Spleen (tissue), 7 donors: ENCODE measurements at regions not wholly inside any gene's neighbourhood (a gene's known extent, or its start where the extent isn't known, plus 50 kb on each side); places are given as distances from the start of the nearest gene placed in this dataset.

Experiments used
- POLR2AphosphoS5 ChIP-seq, 3 donors: sonication (generic); formaldehyde crosslinking; IDR thresholded peaks; one replicate each; pipeline ENCODE4 v1.5.1; 2017; ENCODE audit warnings: antibody characterized with exemption in 3 of 3
- TF ChIP-seq, protein P1 (sequence below), 11 experiments: fragments of 200-600 bp in 7 of 11; fragments of 450-650 bp in 4 of 11; sonication (generic) in 4 of 11; IDR thresholded peaks in 8 of 11; conservative IDR thresholded peaks in 3 of 11; 1 replicate in 7 of 11; 2 replicates in 4 of 11; pipeline versions ENCODE4 v1.4.0 to v1.8.0; 2016 to 2021; ENCODE audit warnings: antibody characterized with exemption in 11 of 11, inconsistent platforms in 4 of 11, mild to moderate bottlenecking in 1 of 11
- donor health status: DM: no; HTN: no; CAD: no; lungs with moderate emphysema.
- donor health status: DM: no; HTN: no; CAD: no.
- donor health status: DM: no; HTN: no; CAD: no.

DNA sequence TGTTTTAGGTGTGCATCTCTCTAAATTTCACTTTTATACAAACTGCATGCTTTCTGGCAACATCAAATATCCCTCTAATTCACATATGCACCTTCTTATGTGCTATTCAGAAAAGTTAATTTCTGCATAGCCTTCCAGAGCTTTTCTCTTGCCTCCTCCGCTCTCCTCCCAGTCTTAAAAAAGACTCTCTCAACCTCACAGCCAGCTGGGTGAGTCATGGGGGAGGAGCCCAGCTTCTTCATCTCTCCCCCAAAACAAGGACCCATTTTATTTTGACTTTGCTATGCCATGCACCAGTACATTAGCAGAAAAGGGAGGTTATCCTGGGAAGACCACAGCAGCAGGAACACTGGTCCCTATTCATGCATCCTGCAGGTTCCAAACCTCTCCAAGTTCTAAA is 234.4 kb downstream of the KCNA4 start:
- TF ChIP-seq, protein P1, sequence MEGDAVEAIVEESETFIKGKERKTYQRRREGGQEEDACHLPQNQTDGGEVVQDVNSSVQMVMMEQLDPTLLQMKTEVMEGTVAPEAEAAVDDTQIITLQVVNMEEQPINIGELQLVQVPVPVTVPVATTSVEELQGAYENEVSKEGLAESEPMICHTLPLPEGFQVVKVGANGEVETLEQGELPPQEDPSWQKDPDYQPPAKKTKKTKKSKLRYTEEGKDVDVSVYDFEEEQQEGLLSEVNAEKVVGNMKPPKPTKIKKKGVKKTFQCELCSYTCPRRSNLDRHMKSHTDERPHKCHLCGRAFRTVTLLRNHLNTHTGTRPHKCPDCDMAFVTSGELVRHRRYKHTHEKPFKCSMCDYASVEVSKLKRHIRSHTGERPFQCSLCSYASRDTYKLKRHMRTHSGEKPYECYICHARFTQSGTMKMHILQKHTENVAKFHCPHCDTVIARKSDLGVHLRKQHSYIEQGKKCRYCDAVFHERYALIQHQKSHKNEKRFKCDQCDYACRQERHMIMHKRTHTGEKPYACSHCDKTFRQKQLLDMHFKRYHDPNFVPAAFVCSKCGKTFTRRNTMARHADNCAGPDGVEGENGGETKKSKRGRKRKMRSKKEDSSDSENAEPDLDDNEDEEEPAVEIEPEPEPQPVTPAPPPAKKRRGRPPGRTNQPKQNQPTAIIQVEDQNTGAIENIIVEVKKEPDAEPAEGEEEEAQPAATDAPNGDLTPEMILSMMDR (IDR thresholded peaks at IDR 0.05 in 8 of 11, conservative IDR thresholded peaks at IDR 0.05 in 3 of 11): no peak
- TF ChIP-seq POLR2AphosphoS5 (IDR thresholded peaks at IDR 0.05): no peak
